ENCODE measurements at regions not wholly inside any gene's neighbourhood (a gene's known extent, or its start where the extent isn't known, plus 50 kb on each side); places are given as distances from the start of the nearest gene placed in this dataset.
A peak's percentile ranks its signal among the peaks of the same experiment; 100 is the strongest.
"Not testable (repeated sequence)": the region's sequence is repeated elsewhere in the genome, so short reads cannot be mapped to it uniquely, and the experiment has no call there.

GRCh38 chr10:122780391-122780790 is 65.3 kb downstream of the CUZD1 start:
- DNase-seq = peak in 1 of 2 experiments; percentile 13

- no peak for DNase-seq
Observed at GRCh38 chr10:122779924-122780323, 65.7 kb downstream of the CUZD1 start.

GRCh38 chr10:122777515-122778059 is 68.1 kb downstream of the CUZD1 start:
- DNase-seq = no peak

- no peak for DNase-seq
Observed at GRCh38 chr10:122774231-122774630, 71.4 kb downstream of the CUZD1 start.

- DNase-seq = not testable (repeated sequence)
Observed at GRCh38 chr10:122771404-122771803, 71.8 kb upstream of the C10orf120 start.

- DNase-seq = no peak
Observed at GRCh38 chr10:122768389-122768745, 68.7 kb upstream of the C10orf120 start.

GRCh38 chr10:122767621-122768388 is 68.2 kb upstream of the C10orf120 start:
- DNase-seq = no peak

- DNase-seq = no peak
Observed at GRCh38 chr10:122765412-122765811, 65.8 kb upstream of the C10orf120 start.

GRCh38 chr10:122756656-122757055 is 57.0 kb upstream of the C10orf120 start:
- no peak for DNase-seq

- DNase-seq = no peak
Observed at GRCh38 chr10:122754491-122755235, 55.0 kb upstream of the C10orf120 start.

GRCh38 chr10:122749886-122750285 is 50.2 kb upstream of the C10orf120 start:
- DNase-seq = no peak
